ENCODE measurements at regions not wholly inside any gene's neighbourhood (a gene's known extent, or its start where the extent isn't known, plus 50 kb on each side); places are given as distances from the start of the nearest gene placed in this dataset.
"Not testable (repeated sequence)": the region's sequence is repeated elsewhere in the genome, so short reads cannot be mapped to it uniquely, and the experiment has no call there.

DNA sequence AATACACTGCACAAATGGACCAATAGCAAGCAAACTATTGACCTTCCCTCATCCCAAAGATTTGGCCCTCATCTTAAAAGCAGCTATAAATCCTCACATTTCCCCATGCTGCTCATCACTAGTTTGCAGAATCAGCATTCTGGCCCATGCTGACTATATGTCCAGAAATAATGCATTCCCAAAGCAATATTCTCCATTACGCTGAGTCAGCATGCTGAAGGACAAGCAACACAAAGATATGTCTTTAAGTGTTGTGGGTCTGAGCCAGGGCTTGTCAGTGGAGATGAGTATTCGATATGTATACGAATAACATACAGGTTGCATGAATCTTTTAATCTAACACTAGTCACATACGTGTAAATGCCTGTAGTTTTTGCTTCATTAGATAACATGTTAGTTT lies 1045.0 kb upstream of the DDX18 start:
- DNase-seq (ENCODE audit: low read depth) = no peak

DNA sequence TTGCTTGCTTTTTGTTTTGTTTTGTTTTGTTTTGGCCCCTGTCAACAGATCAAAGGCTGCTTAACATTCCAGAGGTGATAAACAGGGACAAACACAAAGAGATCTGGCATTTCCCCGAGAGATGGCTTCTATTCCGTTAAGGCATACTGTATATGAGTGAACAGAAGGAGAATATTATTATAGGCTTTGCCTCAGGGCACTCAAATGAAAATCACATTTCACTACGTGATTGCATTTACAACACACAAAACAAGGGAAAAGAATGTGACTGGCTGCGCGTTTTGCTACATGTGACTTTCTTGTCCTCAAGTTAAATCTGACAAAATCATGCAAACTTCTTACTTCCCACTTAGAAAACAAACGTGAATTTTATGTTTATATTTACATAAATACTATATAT lies 1037.9 kb upstream of the DDX18 start:
- DNase-seq (ENCODE audit: low read depth) = no peak

DNA sequence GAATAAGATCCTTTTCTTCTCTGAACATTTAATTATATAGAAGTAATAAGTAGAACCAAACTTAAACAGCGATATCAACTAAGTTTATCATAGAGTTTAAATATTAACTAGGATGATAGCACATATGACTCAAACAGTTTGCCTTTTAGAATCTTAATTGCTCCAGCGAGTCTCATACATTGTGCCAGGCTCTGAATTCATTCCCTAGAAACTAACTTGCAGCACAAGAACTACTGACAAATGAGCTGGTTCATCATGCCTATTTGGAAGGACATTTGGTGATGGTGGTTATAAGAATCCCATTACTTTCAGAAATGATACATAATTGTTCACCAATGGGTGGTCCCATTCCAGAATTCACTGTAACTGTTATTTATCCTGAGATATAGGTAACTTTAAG lies 1026.6 kb upstream of the DDX18 start:
- no peak for DNase-seq (ENCODE audit: low read depth)

DNA sequence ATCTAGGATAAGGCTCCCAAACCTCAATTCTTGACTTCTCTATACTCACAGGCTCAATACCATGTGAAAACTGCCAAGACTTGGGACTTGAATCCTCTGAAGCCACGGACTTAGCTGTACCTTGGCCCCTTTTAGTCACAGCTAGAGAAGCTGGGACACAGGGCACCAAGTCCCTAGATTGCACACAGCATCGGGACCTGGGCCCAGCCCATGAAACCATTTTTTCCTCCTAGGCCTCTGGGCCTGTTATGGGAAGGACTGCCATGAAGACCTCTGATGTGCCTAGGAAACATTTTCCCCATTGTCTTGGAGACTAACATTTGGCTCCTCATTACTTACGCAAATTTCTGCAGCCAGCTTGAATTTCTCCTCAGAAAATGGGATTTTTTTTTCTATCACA lies 1011.8 kb upstream of the DDX18 start:
- no peak for DNase-seq (ENCODE audit: low read depth)

DNA sequence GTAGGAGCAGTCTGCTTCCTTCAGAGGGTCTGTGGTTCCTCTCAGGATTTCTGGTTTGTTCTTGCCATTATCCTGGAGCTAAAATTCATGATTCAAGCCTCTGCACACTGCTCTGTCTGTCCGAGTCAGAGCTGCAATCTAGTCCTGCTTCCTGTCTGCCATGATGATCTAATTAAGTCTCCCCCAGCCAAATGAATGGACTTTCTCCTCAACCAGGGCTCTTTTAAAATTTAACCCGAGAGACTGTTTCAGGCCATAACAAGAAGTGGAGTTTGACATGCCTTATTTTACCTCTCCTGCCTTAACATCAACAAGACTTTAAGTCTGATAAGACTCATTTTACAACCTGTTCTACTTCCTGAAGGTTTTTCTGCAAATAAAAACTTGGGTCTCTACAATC lies 1009.6 kb upstream of the DDX18 start:
- DNase-seq (ENCODE audit: low read depth) = no peak

DNA sequence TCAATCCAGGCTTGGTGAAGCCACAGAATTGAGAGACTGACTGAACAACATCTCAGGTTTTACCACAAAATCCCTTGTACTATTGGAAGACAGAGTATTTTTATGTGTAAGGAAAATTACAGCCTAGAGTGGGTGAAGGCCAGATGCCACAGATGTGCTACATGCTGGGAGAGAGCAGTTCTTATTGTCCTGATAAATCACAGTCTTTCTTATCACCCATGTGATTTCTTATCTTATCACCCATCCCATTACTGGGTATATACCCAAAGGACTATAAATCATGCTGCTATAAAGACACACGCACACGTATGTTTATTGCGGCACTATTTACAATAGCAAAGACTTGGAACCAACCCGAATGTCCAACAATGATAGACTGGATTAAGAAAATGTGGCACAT lies 1008.0 kb upstream of the DDX18 start:
- DNase-seq (ENCODE audit: low read depth) = not testable (repeated sequence)

DNA sequence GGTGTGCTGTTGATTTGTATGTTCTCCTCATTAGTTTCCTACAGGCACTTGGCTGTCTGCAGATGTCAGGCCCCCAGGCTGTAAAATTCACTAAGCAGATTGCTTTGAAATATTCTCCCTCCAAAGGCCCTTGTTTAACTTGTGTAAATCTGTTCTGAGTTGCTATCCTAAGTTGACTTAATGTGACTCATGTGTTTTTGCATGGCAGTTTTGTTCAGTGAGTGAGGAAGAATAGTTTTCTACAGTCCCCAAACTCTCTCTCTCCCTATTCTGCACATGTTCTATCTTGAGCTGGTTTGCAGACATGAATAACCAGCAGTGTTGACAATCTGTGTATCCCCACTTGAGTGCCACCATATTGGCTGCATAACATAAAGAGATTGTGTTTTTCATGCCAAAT lies 1005.4 kb upstream of the DDX18 start:
- DNase-seq (ENCODE audit: low read depth) = no peak

DNA sequence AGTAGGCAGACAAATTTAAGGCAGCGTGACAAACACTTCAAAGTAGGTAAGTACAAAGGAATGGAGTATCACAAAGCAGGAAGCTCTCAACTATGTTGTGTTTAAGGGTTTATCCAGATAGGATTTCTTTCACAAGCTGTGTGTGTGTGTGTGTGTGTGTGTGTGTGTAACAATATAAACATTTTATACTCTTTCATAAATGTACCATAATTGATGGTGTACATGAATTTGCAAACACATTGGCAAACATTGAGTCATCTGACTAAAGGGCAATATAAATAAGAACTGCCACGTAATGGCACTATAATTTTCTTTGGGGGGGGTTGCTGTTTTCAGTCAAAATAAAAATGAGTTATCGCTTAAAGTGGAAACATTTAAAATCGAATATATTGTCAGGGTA lies 1004.4 kb upstream of the DDX18 start:
- DNase-seq (ENCODE audit: low read depth) = no peak

DNA sequence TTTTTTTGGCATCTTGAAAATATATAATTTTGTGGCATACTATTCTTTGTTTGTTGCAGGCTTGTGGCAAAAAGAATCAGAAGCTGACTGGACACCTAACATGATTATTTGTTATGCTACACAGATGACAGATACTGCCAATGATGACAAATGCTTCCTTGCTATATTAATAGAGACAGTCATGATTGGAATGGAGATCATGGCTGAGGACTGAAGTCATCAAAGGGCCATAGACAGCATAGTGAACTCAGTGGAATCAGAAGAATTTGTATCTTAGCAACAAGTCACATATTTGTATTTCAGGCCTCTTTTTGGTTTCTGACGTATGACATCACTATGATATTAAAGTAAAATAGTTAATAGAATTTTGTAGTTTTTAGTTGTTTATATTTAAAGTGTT lies 1003.8 kb upstream of the DDX18 start:
- DNase-seq (ENCODE audit: low read depth) = no peak

DNA sequence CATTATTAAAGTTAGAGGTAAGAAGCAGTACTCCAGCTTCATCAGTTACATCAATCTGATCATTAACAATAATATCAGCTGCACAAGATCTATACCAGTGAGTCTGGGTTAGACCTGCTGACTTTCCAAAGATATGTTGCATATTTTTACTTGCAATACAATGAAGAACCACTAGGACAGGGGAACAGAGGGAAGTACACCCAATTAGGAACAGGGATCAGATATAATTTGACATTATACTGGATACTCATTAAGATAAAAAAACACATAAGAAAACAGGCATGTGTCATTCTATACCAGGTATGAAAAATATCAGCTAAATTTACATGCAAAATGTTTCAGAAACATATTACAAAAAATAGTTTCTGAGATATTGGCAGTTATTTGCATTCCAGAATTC lies 995.1 kb upstream of the DDX18 start:
- DNase-seq (ENCODE audit: low read depth) = no peak

DNA sequence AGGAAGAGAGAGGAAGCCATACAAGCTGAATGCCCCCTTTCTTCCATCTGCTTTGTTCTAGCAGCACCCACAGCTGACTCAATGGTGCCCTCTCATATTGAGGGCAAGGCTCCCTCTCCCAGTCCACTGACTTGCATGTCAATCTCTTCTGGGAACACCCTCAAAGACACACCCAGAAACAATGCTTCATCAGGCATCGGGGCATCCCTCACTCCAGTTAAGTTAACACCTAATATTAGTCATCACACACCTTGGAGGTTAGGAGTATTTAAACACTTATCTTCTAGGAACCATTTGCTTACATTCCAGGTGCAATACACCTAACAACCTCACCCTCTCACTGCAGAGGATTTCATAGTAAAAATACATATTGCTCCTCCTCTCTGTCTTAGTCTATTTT lies 993.5 kb upstream of the DDX18 start:
- DNase-seq (ENCODE audit: low read depth) = no peak

DNA sequence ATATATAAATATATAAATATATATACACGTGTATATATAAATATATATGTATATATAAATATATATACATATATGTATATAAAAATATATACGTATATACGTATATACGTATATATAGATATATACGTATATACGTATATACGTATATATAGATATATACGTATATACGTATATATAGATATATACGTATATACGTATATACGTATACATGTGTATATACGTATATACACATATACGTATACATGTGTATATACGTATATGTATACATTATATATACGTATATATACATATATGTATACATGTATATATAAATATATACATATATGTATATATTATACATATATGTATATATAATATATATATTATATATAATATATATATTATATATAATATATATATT lies 984.9 kb upstream of the DDX18 start:
- DNase-seq (ENCODE audit: low read depth) = not testable (repeated sequence)

DNA sequence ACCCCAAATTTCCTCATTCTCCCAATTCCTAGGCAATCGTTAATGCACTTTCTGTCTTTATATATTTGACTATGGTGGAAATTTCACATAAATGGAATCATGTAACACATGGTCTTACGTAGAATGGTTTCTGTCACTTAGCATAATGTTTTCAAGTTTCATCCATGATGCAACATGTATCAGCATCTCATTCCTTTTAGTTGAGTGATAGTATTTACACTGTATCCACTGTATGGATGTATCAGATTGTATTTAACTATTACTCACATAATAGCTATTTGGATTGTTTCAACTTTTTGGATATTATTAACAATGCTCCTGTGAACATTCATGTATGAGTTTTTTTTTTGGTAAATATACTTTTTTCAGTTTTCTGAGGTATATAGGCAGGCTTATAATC lies 982.3 kb upstream of the DDX18 start:
- no peak for DNase-seq (ENCODE audit: low read depth)

DNA sequence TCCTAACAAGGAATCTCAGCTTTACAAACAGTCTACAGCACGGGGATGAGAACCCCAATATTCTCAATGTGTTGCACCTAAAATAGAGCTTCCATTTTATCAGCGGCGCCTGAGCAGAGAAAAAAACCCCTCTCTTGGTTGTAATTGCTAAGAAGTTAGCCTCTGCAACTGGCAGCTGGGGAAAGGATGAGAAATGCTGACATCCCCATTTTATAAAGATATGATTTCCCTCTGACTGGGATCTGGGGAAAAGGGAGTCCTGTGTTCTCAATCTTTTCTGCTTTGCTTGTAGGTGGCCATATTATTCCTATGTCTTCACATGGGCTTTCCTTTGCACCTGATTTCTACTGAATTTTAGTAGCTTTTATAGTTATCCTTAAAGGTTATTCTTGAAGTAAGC lies 981.4 kb upstream of the DDX18 start:
- no peak for DNase-seq (ENCODE audit: low read depth)

DNA sequence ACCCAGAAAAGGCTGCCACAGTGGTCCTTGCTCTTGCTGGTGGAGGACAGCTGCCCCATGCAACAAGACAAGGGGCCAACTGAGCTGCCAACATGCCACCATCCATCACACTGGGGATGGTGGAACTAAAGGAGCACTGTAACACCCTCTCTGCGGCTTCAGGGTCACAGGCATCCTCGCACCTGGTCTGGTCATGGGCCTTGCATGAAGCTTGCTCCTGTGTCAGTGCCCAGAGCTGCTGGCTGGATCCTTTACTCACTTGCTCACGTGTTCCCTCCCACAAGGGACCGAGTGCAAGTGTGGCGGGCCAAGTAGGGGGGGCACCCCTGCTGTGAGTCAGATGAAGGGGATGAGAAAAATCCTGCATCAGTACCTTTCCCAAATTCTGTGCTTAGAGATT lies 972.3 kb upstream of the DDX18 start:
- no peak for DNase-seq (ENCODE audit: low read depth)

DNA sequence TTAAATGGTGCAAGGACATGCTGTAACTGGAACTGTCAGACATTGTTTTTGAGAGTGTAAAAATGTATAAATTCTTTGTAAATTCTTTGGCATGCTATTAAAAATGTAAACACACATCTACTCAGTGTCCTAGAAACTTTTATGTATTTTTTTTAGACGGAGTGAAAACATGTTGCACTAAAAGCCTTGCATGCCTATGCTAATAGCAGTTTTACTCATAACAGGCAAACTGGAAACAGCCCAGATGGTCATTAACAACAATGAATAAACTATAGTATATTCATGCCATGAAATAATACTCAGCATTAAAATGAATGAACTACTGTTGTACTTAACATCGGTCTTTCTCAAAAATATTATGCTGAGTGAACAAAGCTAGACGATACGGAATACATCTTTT lies 954.8 kb upstream of the DDX18 start:
- DNase-seq (ENCODE audit: low read depth) = no peak

DNA sequence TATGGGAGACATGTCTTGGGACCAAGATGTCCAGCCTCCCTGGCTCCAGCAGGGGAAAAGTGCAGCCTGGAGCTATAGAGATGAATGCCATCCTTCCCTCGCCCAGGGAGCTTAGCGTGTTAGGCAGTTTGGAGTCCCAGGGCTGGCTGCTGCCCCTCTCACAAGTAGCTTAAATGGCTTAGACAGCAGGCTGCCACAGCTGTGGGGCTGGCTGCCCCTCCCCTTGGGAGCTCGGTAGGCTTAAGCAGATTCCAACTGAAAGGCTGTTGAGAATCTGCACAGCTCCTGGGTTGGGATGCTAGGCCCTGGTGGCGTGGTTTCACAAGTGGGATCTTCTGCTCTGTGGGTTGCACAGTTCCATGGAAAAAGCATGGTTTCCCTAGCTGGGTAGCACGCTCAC lies 940.5 kb upstream of the DDX18 start:
- no peak for DNase-seq (ENCODE audit: low read depth)

DNA sequence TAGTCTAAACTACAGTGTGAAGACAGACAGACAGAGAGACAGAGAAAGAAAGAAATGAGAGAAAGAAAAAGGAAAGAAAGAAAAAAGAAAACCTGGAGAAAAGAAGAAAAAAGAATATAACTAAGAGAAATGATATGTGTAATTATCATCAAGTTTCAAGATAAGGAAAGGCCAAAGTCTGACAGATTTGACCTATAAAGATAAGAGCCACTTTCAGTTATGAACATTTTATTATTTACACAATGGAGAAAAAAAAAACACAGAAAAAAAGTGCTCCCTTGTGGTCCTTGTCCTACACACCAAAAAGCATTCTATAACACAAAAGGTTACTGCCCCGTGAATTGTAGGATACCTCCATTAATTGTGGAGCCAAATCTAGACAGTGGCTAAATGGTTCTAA lies 937.2 kb upstream of the DDX18 start:
- no peak for DNase-seq (ENCODE audit: low read depth)

DNA sequence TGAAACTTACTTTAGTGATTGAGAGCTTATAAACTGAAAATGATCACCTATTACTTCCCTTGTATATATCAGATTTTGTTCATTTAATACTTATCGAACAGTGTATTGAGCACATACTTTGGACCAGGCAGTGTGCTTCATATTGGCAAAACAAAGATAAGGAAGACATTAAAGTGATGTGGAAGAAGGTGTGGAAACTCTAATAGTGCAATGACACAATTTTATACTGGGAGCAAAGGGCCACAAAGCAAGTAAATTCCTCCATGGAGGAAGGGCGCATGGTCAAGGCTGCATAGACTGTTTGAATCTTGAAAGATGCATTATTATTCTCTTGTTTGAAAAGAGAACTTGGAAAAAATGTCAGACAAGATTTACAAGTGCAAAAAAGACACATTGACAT lies 936.5 kb upstream of the DDX18 start:
- no peak for DNase-seq (ENCODE audit: low read depth)

DNA sequence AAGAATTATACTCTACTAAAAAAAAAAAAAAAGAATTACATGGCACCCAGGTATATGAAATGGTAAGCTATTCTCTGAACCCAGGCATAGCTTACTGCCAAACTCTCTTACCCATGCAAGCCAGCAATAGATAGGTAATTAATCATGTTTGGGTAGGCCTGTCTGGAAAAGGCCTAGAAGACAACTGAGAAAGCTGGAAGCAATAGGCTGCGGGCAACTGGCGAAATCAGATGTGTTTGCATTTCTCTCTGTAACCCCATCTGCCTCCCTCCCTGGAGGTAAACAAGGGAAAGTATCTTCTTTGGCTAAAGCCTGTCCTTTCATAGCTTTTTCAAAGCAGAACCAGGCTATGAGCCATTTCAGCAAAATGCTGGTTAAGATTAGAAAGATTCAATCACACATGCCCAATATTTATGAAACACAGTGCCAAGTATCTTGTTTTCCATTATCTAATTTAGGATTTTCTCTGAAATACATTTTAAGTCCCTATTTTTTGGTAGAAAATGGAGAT lies 934.8 kb upstream of the DDX18 start:
- no peak for DNase-seq (ENCODE audit: low read depth)

DNA sequence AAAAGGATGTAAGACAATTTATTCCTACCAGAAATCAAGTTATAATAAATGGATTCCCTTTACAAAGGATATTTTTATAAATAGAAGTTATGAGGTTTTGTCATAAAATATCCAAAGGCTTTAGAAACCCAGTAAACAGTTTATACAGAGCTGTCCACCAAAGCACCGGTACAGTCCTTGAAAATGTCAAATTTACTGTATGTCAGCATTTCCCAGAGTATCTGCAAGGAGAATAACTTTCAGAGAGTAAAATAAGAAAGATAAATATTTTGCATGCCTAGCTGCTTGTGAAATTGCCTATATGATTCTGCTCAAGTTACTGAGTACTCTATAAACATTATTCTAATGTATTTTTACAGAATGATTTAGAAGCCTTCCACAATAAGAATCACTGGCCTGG lies 923.3 kb upstream of the DDX18 start:
- DNase-seq (ENCODE audit: low read depth) = no peak

DNA sequence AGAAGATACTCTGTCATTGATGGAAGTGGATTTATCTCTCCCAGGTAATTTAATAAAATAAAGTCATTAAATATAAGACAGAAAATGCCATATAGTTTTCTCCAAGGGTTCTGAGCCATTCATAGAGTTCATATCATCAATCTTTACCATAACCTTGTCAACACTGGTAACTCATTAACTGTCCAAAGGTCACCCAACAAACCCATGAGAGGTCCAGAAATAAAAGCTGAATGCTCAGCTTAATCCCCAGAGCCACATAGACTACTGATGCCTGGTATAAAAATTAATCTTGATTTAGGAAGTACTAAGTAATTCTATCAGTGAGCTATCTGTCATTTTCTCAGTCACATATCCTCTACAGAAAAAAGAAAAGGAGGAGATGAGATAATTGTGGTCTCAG lies 903.0 kb upstream of the DDX18 start:
- no peak for DNase-seq (ENCODE audit: low read depth)

DNA sequence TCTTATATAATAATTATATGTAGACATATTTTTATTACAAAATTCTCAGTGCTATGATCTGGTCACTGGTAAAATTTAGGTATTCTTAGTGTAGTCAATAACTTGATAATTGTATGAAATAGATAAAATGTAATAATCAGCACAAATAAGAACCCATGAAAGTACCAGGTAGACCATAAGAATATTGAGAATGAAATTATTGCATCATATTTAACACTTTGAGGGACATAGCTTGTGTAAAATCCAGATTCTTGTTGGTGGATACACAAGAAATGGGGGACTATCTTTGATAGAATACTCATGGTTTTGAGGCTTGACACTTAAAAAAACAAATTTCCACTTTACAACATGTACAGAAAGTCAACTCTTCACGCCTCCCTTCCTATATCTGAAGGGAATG lies 898.8 kb upstream of the DDX18 start:
- no peak for DNase-seq (ENCODE audit: low read depth)

DNA sequence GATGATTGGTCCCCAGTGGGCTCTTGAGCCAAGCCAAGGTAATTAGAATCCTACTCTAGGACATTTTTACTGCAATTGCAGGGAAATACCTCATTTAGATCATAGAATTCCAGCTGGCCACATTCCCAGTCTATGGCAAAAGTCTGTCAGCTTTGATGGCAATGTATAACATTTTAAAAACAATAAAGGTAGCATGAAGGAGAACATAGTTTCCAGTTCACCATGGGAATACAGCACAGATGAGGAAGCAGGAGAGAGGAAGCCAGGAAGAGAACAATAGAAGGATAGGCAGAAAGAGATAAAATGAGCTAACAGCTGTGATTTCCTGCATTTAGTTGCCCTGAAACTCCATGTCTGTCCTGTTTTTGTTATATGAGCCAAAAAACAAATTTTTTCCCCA lies 897.3 kb upstream of the DDX18 start:
- DNase-seq (ENCODE audit: low read depth) = no peak

DNA sequence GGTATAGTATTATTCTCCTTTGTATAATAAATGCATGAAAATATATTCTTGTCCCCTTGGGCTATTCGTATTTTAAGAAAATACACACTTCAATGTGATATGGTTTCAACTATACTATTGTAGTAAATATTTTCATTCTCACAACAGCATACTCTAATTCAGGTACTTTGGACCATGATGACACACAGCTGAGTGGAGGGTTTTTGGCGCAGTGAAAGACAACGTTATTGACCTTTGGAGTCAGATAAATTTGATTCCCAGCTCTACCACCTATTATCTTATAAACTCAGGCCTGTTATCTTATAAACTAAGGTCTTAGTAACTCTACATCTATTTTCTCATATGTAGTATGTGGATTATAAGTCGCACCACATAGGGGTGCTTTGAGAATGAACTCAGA lies 895.9 kb upstream of the DDX18 start:
- DNase-seq (ENCODE audit: low read depth) = no peak

Measured in iris pigment epithelial cell (primary cell).